GM12878 (cell line): ENCODE measurements at regions not wholly inside any gene's neighbourhood (a gene's known extent, or its start where the extent isn't known, plus 50 kb on each side); places are given as distances from the start of the nearest gene placed in this dataset.
"Not testable (repeated sequence)": the region's sequence is repeated elsewhere in the genome, so short reads cannot be mapped to it uniquely, and the experiment has no call there.

Experiments
- ATAC-seq: fragments of 200-7000 bp; cut with Tn5 transposase; 3 replicates; pipeline ENCODE4 v1.9.1; 2020; ENCODE audit warnings: mild to moderate bottlenecking, moderate library complexity
- BruUV-seq: library from RNA; stranded (reverse); fragments of 400-500 nt; replicated peaks from 2 replicates; lab custom pipeline; 2021; lab: Mats Ljungman, UMichigan
- CTCF ChIA-PET: fragments of 300-600 bp; sonication (Branson Sonifier 250); formaldehyde crosslinking; extraction: SDS; loops from one replicate; lab custom pipeline; 2021; ENCODE audit warnings: inconsistent platforms; lab: Yijun Ruan, JAX
- POLR2A ChIA-PET: fragments of 350-600 bp; formaldehyde crosslinking; extraction: SDS; loops from one replicate; lab custom pipeline; 2021; ENCODE audit warnings: inconsistent platforms; lab: Charles Lee
- RAD21 ChIA-PET: fragments of 300-600 bp; sonication (Branson Sonifier 250); formaldehyde crosslinking; loops from one replicate; lab custom pipeline; 2023; ENCODE audit warnings: antibody characterized with exemption; ENCODE audit not compliant: unreplicated experiment; lab: Charles Lee
- SMC1A ChIA-PET: fragments of 300-600 bp; sonication (Branson Sonifier 250); formaldehyde crosslinking; loops from one replicate; lab custom pipeline; 2023; ENCODE audit not compliant: unreplicated experiment, uncharacterized antibody; lab: Charles Lee
- DNase-seq: peaks from one replicate; pipeline ENCODE4 v3.0.0-alpha.2; 2011; ENCODE audit warnings: low read depth, low spot score
- FAIRE-seq: peaks from 3 replicates; lab custom pipeline; 2011; peaks lifted over from hg19 to GRCh38; lab: Jason Lieb, UNC
- H2AFZ ChIP-seq: 2 replicates; pipeline ENCODE4 v1.6.0; 2011; ENCODE audit warnings: low read depth, low read length, control low read depth; ENCODE audit not compliant: control insufficient read depth
- H3K27ac ChIP-seq: 2 replicates; pipeline ENCODE4 v1.5.1; 2011; ENCODE audit warnings: control low read depth; ENCODE audit not compliant: control insufficient read depth, insufficient read depth
- H3K27me3 ChIP-seq, 2 experiments: replicated peaks in 1 of 2; 2 replicates each; pipeline versions ENCODE4 v1.6.0 to v1.6.1; 2011; ENCODE audit warnings: low read length in 1 of 2; ENCODE audit not compliant: control insufficient read depth in 2 of 2, insufficient read depth in 2 of 2
- H3K36me3 ChIP-seq, 2 experiments: 2 replicates each; pipeline ENCODE4 v1.5.1; 2011; ENCODE audit warnings: low read length in 1 of 2; ENCODE audit not compliant: control insufficient read depth in 2 of 2, insufficient read depth in 2 of 2
- H3K4me1 ChIP-seq: 2 replicates; pipeline ENCODE4 v1.6.1; 2011; ENCODE audit warnings: mild to moderate bottlenecking, low read length, moderate library complexity, mixed read lengths; ENCODE audit not compliant: control insufficient read depth, insufficient read depth
- H3K4me2 ChIP-seq: 2 replicates; pipeline ENCODE4 v1.6.0; 2011; ENCODE audit warnings: control low read depth; ENCODE audit not compliant: control insufficient read depth, insufficient read depth
- H3K4me3 ChIP-seq: fragments of 200-600 bp; sonication (generic); 2 replicates; pipeline ENCODE4 v1.5.1; 2016
- H3K79me2 ChIP-seq: 2 replicates; pipeline ENCODE4 v1.6.0; 2011; ENCODE audit warnings: low read length; ENCODE audit not compliant: control insufficient read depth, insufficient read depth
- H3K9ac ChIP-seq: 2 replicates; pipeline ENCODE4 v1.8.0; 2011; ENCODE audit warnings: low read length, control low read depth, mixed read lengths; ENCODE audit not compliant: control insufficient read depth, insufficient read depth
- H3K9me3 ChIP-seq: replicated peaks from 3 replicates; pipeline ENCODE4 v1.5.1; 2011; ENCODE audit warnings: mild to moderate bottlenecking, low read length; ENCODE audit not compliant: control insufficient read depth, insufficient read depth
- H4K20me1 ChIP-seq: 2 replicates; pipeline ENCODE4 v1.6.0; 2011; ENCODE audit not compliant: control insufficient read depth, insufficient read depth
- CBFB ChIP-seq: IDR thresholded peaks from 2 replicates; pipeline ENCODE4 v1.6.1; 2016; ENCODE audit warnings: antibody characterized with exemption, low read depth
- HDGF ChIP-seq: fragments of 450-650 bp; IDR thresholded peaks from 2 replicates; pipeline ENCODE4 v1.6.1; 2016; ENCODE audit warnings: antibody characterized with exemption
- HSF1 ChIP-seq: fragments of 150-350 bp; IDR thresholded peaks from 2 replicates; pipeline ENCODE4 v1.6.1; 2014; ENCODE audit warnings: mild to moderate bottlenecking, low read depth, low read length
- IKZF2 ChIP-seq, 2 experiments: fragments of 450-650 bp; IDR thresholded peaks; 2 replicates each; pipeline ENCODE4 v1.6.1; 2017; ENCODE audit warnings: mild to moderate bottlenecking in 2 of 2, moderate library complexity in 2 of 2
- ZBTB33 ChIP-seq: fragments of 450-650 bp; IDR thresholded peaks from 2 replicates; pipeline ENCODE4 v1.6.1; 2017; ENCODE audit warnings: mild to moderate bottlenecking
- WGBS: methylation state at CpG from one replicate; pipeline ENCODE4 v1.1.6; 2016; ENCODE audit warnings: low lambda C conversion rate; ENCODE audit not compliant: insufficient replicate concordance, insufficient coverage; ENCODE audit errors: missing lambda C conversion rate; 5-methylcytosine and 5-hydroxymethylcytosine counted together
- in situ Hi-C: fragments of 300-500 bp; cut with MboI; formaldehyde crosslinking; loops from 9 replicates; pipeline ENCODE4 v1.14.3; 2018; ENCODE audit warnings: mixed read lengths
- intact Hi-C: fragments of 100-400 bp; cut with micrococcal nuclease; formaldehyde crosslinking; loops from one replicate; pipeline ENCODE4 v1.14.2; 2022; ENCODE audit not compliant: unreplicated experiment

DNA sequence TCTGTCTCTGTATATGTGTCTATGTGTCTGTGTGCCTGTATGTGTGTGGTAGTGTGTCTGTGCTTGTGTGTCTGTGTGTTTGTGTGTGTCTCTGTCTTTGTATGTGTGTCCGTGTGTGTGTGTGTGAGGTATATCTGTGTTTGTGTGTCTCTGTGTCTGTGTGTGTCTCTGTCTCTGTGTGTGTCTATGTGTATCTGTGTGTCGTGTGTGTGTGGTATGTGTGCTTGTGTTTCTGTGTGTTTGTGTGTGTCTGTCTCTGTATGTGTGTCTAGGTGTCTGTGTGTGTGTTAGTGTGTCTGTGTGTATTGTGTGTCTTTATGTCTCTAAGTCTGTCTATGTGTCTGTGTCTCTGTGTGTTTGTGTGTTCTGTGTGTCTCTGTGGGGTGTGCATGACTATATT, 158.6 kb downstream of the TMEM121 start (continued):
- TF ChIP-seq HSF1 (no peak), ZBTB33 (peak; percentile 28; the same call in 1 of the 2 replicates), HDGF (peak; percentile 100), IKZF2 (IDR thresholded peaks at IDR 0.05) (0 out of 4 replicates have a peak, but pooled peaks of 1 of the 2 experiments have one; percentile 19), CBFB (no peak)

DNA sequence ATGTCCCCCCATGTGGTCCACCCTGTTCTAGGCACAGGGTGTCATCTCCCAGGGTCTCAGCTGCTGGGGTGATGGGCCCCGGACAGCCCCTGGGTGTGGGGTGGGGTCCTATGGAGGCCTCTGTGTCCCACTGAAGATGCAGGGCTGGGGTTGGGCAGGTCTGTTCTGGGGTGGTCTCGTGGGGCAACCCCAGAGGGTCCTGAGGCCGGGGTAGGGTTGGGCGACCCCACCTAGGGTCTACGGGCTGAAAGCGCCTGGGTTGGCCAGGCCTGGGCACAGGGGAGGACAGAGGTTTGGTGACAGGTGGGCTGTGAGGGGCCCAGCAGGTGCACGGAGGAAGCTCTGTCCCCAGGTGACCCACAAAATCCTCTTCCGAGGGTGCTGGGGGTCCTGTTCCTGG, 159.2 kb downstream of the TMEM121 start:
- POLR2A ChIA-PET, BruUV-seq, H3K9me3 ChIP-seq, in situ Hi-C loops, H3K36me3 ChIP-seq, H3K27me3 ChIP-seq, SMC1A ChIA-PET, FAIRE-seq, H4K20me1 ChIP-seq, H3K9ac ChIP-seq, H2AFZ ChIP-seq, H3K4me2 ChIP-seq, RAD21 ChIA-PET, CTCF ChIA-PET, DNase-seq, H3K4me3 ChIP-seq: not testable (repeated sequence)
- H3K4me1 ChIP-seq = peaks cover 60% of the 10 kb centered on the region
- WGBS = 0% methylated on average over 5 of the region's 8 CpGs
- peaks cover 27% of the 10 kb centered on the region for H3K79me2 ChIP-seq
- H3K27ac ChIP-seq = peak overlapping the region; percentile 91
- peak; percentile 3 for ATAC-seq
- intact Hi-C loops = loop anchor here (5.0 kb wide), 1 partner anchor 118 kb away; no protein-coding TSS in a partner anchor

DNA sequence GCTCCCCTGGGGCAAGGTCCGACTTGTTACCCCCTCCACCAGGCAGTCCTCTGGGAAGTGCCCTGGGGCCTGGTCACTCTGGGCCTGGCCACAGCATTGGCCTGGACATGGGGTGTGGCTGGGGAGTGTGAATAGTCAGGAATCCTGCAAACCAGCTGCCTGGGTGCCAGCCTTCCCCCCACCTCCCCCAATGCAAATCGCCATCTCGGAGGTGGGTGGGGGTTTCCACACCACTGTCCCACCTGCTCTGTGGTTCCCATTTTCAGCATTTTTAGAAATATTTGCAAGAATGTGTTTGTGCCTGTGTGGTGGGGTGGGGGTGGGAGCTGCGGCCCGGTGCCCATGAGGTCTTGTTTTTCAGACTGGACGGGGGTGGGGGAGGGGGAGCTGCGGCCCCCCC, 159.7 kb downstream of the TMEM121 start:
- BruUV-seq, RAD21 ChIA-PET, H3K27ac ChIP-seq, CTCF ChIA-PET, H4K20me1 ChIP-seq, H3K9me3 ChIP-seq, H2AFZ ChIP-seq, H3K4me3 ChIP-seq, SMC1A ChIA-PET, DNase-seq, H3K9ac ChIP-seq, in situ Hi-C loops, H3K36me3 ChIP-seq, H3K27me3 ChIP-seq, POLR2A ChIA-PET, H3K4me2 ChIP-seq: not testable (repeated sequence)
- FAIRE-seq (peak; percentile 90), ATAC-seq (peak; percentile 62)
- WGBS = no CpG with 5 or more reads among the region's 7 CpGs
- H3K4me1 ChIP-seq = peaks cover 64% of the 10 kb centered on the region
- intact Hi-C loops = loop anchor here (5.0 kb wide), 1 partner anchor 119 kb away; no protein-coding TSS in a partner anchor
- peaks cover 31% of the 10 kb centered on the region for H3K79me2 ChIP-seq
